Prostate gland (tissue), 2 donors: ENCODE measurements at regions not wholly inside any gene's neighbourhood (a gene's known extent, or its start where the extent isn't known, plus 50 kb on each side); places are given as distances from the start of the nearest gene placed in this dataset.
"Not testable (repeated sequence)": the region's sequence is repeated elsewhere in the genome, so short reads cannot be mapped to it uniquely, and the experiment has no call there.

Experiments used
- DNase-seq: peaks from one replicate; pipeline ENCODE4 v3.0.0-alpha.2; 2019; ENCODE audit warnings: low spot score
- H3K27ac ChIP-seq, 2 donors: fragments of 200-600 bp; sonication (generic); 2 replicates each; pipeline ENCODE4 v1.5.1; 2017 to 2019
- H3K27me3 ChIP-seq: fragments of 200-600 bp; sonication (generic); replicated peaks from 2 replicates; pipeline ENCODE4 v1.5.1; 2019; ENCODE audit not compliant: insufficient read depth
- H3K36me3 ChIP-seq, 2 donors: fragments of 200-600 bp; sonication (generic); 1 replicate in 1 of 2; 2 replicates in 1 of 2; pipeline versions ENCODE4 v1.5.1 to v1.8.1; 2017 to 2019
- H3K4me1 ChIP-seq: fragments of 200-600 bp; sonication (generic); replicated peaks from 2 replicates; pipeline ENCODE4 v1.5.1; 2019
- H3K4me3 ChIP-seq, 2 donors: fragments of 200-600 bp; sonication (generic); 2 replicates each; pipeline ENCODE4 v1.5.1; 2017 to 2019
- H3K9me3 ChIP-seq: fragments of 200-600 bp; sonication (generic); 2 replicates; pipeline ENCODE4 v1.5.1; 2017
- CTCF ChIP-seq, 4 experiments: fragments of 200-600 bp in 2 of 4; fragments of 450-650 bp in 2 of 4; sonication (generic) in 2 of 4; IDR thresholded peaks; 1 replicate in 3 of 4; 2 replicates in 1 of 4; pipeline ENCODE4 v1.5.1; 2016 to 2019; ENCODE audit warnings: antibody characterized with exemption in 4 of 4, mild to moderate bottlenecking in 2 of 4, moderate library complexity in 2 of 4
- POLR2A ChIP-seq: fragments of 450-650 bp; IDR thresholded peaks from one replicate; pipeline ENCODE4 v1.6.1; 2016; ENCODE audit warnings: antibody characterized with exemption, mild to moderate bottlenecking
- POLR2AphosphoS5 ChIP-seq: sonication (generic); formaldehyde crosslinking; IDR thresholded peaks from one replicate; pipeline ENCODE4 v1.6.1; 2017; ENCODE audit warnings: antibody characterized with exemption
- WGBS: methylation state at CpG from one replicate; pipeline ENCODE4 v1.1.5; 2018; 5-methylcytosine and 5-hydroxymethylcytosine counted together
- intact Hi-C: fragments of 100-400 bp; cut with DNase I; formaldehyde crosslinking; loops from one replicate; pipeline ENCODE4 v1.14.2; 2022

- Histone ChIP-seq H3K27ac (no peak overlapping the region), H3K36me3 (no peaks in the 10 kb centered on the region), H3K4me1 (no peaks in the 10 kb centered on the region), H3K9me3 (no peaks in the 10 kb centered on the region), H3K4me3 (no peak overlapping the region), H3K27me3 (no peaks in the 10 kb centered on the region)
- WGBS = 93% methylated on average over 1 of the region's 1 CpG
- intact Hi-C loops = no loop called here
- no peak for DNase-seq
- TF ChIP-seq CTCF (IDR thresholded peaks at IDR 0.05) (no peak), POLR2A (no peak), POLR2AphosphoS5 (no peak)
Observed at GRCh38 chr14:31911160-31911559, 165.9 kb upstream of the ARHGAP5 start.

GRCh38 chr14:31913370-31913769, 163.7 kb upstream of the ARHGAP5 start:
- no peak overlapping the region for H3K27ac ChIP-seq
- H3K36me3 ChIP-seq = no peaks in the 10 kb centered on the region
- no peak for TF ChIP-seq POLR2AphosphoS5
- no peak overlapping the region for H3K4me3 ChIP-seq
- WGBS = 97% methylated on average over 4 of the region's 4 CpGs
- H3K9me3 ChIP-seq = no peaks in the 10 kb centered on the region
- intact Hi-C loops = no loop called here
- no peaks in the 10 kb centered on the region for H3K4me1 ChIP-seq
- no peak for DNase-seq
- H3K27me3 ChIP-seq = no peaks in the 10 kb centered on the region

GRCh38 chr14:31918289-31918688, 158.8 kb upstream of the ARHGAP5 start:
- H3K27me3 ChIP-seq, DNase-seq, H3K36me3 ChIP-seq, H3K9me3 ChIP-seq, H3K4me3 ChIP-seq, H3K27ac ChIP-seq, H3K4me1 ChIP-seq, intact Hi-C loops: not testable (repeated sequence)
- WGBS = 96% methylated on average over 4 of the region's 7 CpGs

- Histone ChIP-seq H3K4me3 (no peak overlapping the region), H3K4me1 (no peaks in the 10 kb centered on the region), H3K9me3 (no peaks in the 10 kb centered on the region), H3K36me3 (no peaks in the 10 kb centered on the region), H3K27ac (no peak overlapping the region), H3K27me3 (no peaks in the 10 kb centered on the region)
- intact Hi-C loops = no loop called here
- TF ChIP-seq CTCF (IDR thresholded peaks at IDR 0.05) = no peak
- no peak for TF ChIP-seq POLR2AphosphoS5
- no peak for TF ChIP-seq POLR2A
- DNase-seq = no peak
- WGBS = 53% methylated on average over 1 of the region's 1 CpG
Observed at GRCh38 chr14:31920001-31920400, 157.1 kb upstream of the ARHGAP5 start.

- TF ChIP-seq CTCF (IDR thresholded peaks at IDR 0.05) (no peak), POLR2A (no peak), POLR2AphosphoS5 (no peak)
- Histone ChIP-seq H3K4me3 (no peak overlapping the region), H3K27me3 (no peaks in the 10 kb centered on the region), H3K9me3 (no peaks in the 10 kb centered on the region), H3K27ac (no peak overlapping the region), H3K4me1 (no peaks in the 10 kb centered on the region), H3K36me3 (no peaks in the 10 kb centered on the region)
- DNase-seq = no peak
- 94% methylated on average over 5 of the region's 5 CpGs for WGBS
- intact Hi-C loops = no loop called here
Observed at GRCh38 chr14:31920989-31921650, 156.0 kb upstream of the ARHGAP5 start.

- no peak for DNase-seq
- Histone ChIP-seq H3K36me3 (no peaks in the 10 kb centered on the region), H3K27me3 (no peaks in the 10 kb centered on the region), H3K9me3 (no peaks in the 10 kb centered on the region), H3K27ac (no peak overlapping the region), H3K4me3 (no peak overlapping the region), H3K4me1 (no peaks in the 10 kb centered on the region)
- intact Hi-C loops = no loop called here
- TF ChIP-seq POLR2AphosphoS5 = no peak
- no peak for TF ChIP-seq CTCF (IDR thresholded peaks at IDR 0.05)
- TF ChIP-seq POLR2A = no peak
- WGBS = 87% methylated on average over 5 of the region's 5 CpGs
Observed at GRCh38 chr14:31921721-31922120, 155.4 kb upstream of the ARHGAP5 start.
